Urinary bladder (tissue), 3 donors: ENCODE measurements at regions not wholly inside any gene's neighbourhood (a gene's known extent, or its start where the extent isn't known, plus 50 kb on each side); places are given as distances from the start of the nearest gene placed in this dataset.

ENCODE experiments used
- DNase-seq: peaks from one replicate; pipeline ENCODE4 v3.0.0-alpha.2; 2015; ENCODE audit errors: extremely low spot score
- H3K27ac ChIP-seq: one replicate; pipeline ENCODE4 v1.5.1; 2013; ENCODE audit warnings: low read depth, mild to moderate bottlenecking, moderate library complexity
- H3K36me3 ChIP-seq: one replicate; pipeline ENCODE4 v1.6.1; 2013; ENCODE audit warnings: mild to moderate bottlenecking, moderate library complexity; ENCODE audit not compliant: insufficient read depth
- H3K4me1 ChIP-seq: one replicate; pipeline ENCODE4 v1.6.1; 2013; ENCODE audit warnings: mild to moderate bottlenecking, moderate library complexity; ENCODE audit not compliant: insufficient read depth
- H3K4me3 ChIP-seq: one replicate; pipeline ENCODE4 v1.5.1; 2013; ENCODE audit warnings: low read depth, low read length
- whole genome bisulfite sequencing: extraction: QIAGEN DNeasy Blood & Tissue Kit; methylation state at CpG from one replicate; pipeline ENCODE4 v1.1.7; 2013; 5-methylcytosine and 5-hydroxymethylcytosine counted together
- donor health status: healthy with polysubstance abuse.
- donor health status: healthy.

DNA sequence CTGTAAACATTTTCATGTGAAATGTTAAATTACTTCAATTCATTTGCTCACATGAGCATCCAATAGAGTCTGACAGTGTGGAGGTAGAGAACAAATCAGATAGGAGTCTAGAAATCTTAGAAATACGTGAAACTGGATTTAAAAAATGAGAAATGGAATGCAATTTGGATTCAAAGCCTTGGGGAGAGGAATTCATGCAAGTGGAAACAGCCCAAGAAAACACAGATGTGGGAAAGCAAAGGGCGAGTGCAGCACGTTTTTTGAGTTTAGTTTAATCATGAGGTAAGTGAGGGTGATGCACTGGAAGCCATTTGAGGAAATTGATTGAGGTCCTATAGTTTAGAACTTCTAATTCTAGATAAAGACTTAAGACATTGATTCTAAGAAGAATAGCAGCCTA, 434.7 kb downstream of the C3orf38 start:
- Histone ChIP-seq H3K4me1 (no peaks in the 10 kb centered on the region), H3K27ac (no peak overlapping the region), H3K36me3 (no peaks in the 10 kb centered on the region), H3K4me3 (no peak overlapping the region)
- no peak for DNase-seq
- 81% methylated on average over 3 of the region's 3 CpGs for WGBS

DNA sequence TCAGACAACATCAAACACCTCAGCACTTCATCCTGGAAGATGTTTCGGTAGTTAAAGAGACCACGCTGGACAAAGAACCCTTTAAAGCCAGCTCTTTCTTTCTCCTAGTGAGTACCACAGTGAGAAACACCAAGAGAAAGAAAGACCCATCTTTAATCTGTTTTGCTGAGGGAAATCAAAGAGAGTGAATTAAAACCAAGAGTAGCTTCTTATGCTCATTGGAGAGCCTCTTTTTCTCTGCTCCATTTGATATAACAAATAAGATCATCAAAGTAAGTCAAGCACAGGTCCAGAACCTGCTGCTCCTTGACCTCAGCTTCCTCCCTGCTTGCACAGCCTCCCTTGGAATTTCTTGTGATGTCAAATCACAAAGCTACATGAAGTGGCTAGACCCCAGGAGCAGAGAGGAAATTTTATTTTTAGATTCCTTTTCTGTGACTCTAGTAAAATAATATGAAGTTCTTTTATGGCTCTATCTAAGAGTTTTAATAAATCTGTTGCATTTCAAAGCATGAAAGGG, 436.4 kb downstream of the C3orf38 start:
- no peak overlapping the region for H3K4me3 ChIP-seq
- no peaks in the 10 kb centered on the region for H3K36me3 ChIP-seq
- no peak for DNase-seq
- WGBS = 93% methylated on average over 2 of the region's 2 CpGs
- H3K27ac ChIP-seq = no peak overlapping the region
- H3K4me1 ChIP-seq = no peaks in the 10 kb centered on the region

DNA sequence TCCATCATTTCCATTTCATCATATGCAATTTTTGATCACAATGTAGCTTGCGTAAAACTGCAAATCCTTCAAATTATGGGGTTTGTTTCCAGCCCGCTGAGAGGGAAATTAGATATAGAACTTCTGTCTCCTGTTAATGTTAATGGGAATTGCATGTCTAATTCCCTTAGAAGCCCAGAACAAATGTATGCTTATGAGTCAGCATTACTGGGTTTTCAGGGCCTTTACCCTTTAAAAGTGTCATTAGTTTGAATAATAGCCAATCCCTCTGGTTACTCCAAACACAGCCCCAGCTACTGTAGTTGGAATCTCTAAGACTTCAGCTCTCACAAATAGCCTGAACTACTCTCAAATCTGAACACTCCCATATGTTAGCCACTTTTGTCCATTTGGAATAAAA, 439.4 kb downstream of the C3orf38 start:
- H3K36me3 ChIP-seq = no peaks in the 10 kb centered on the region
- 79% methylated on average over 2 of the region's 2 CpGs for WGBS
- H3K4me3 ChIP-seq = no peak overlapping the region
- H3K4me1 ChIP-seq = no peaks in the 10 kb centered on the region
- H3K27ac ChIP-seq = no peak overlapping the region
- DNase-seq = no peak

DNA sequence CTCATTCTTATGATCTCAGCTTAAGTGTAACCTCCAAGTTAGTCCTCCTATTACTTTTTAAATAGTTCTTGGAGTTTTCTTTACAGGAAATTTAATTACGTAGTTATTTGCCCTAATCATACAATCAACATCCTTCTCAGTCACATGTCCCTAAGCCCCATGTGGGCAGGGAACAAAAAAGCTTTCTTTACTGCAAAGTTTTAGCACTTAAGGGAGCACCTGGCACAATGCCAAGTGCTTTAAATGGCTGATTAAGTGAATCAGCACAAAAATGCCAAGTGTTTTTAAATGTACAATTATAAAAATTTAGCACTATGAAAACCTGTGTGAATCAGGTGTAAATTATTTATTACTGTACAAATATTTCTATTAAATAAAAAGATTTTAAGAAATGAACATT, 445.3 kb downstream of the C3orf38 start:
- 70% methylated on average over 1 of the region's 1 CpG for WGBS
- DNase-seq = no peak
- no peak overlapping the region for H3K4me3 ChIP-seq
- no peak overlapping the region for H3K27ac ChIP-seq
- H3K4me1 ChIP-seq = no peaks in the 10 kb centered on the region
- no peaks in the 10 kb centered on the region for H3K36me3 ChIP-seq

DNA sequence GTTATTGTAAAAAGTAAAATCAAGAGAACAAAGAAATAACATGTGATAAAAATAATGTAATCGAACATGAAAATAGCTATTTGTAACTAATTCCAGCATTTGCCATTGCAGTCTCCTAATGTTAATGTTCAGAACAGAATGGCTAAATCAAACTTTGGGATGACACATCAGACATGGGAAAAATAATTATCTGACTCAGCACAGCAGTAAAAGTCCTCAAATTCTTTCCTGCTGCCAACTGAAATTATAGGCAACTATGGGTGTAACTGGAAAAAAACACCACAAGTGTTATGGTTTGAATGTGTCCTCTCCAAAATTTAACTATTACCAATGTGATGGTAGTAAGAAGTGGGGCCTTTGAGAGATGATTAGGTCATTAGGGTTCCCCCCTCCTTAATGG, 446.7 kb downstream of the C3orf38 start:
- Histone ChIP-seq H3K4me1 (no peaks in the 10 kb centered on the region), H3K36me3 (no peaks in the 10 kb centered on the region), H3K27ac (no peak overlapping the region), H3K4me3 (no peak overlapping the region)
- no peak for DNase-seq
- WGBS = 93% methylated on average over 1 of the region's 1 CpG

DNA sequence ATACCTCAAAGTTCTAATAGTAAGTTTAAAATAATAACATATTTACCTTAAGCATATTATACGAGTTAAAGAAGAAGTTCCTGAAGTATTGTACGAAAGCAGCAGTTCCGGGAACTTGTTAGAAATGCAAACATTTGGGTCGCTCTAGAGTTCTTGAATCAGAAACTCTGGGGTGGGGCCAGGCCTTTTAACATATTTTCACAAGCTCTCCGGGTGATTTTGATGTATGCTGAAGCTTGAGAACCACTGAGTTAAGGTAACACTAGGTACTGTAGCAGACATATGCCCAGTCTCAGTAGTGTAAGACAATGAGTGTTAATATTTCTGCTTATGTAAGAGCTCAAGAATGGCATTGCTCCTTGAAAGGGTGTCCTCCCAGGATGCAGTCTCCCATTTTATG, 461.1 kb downstream of the C3orf38 start:
- no peaks in the 10 kb centered on the region for H3K4me1 ChIP-seq
- WGBS = 89% methylated on average over 5 of the region's 5 CpGs
- no peak overlapping the region for H3K27ac ChIP-seq
- no peak for DNase-seq
- H3K36me3 ChIP-seq = no peaks in the 10 kb centered on the region
- no peak overlapping the region for H3K4me3 ChIP-seq

DNA sequence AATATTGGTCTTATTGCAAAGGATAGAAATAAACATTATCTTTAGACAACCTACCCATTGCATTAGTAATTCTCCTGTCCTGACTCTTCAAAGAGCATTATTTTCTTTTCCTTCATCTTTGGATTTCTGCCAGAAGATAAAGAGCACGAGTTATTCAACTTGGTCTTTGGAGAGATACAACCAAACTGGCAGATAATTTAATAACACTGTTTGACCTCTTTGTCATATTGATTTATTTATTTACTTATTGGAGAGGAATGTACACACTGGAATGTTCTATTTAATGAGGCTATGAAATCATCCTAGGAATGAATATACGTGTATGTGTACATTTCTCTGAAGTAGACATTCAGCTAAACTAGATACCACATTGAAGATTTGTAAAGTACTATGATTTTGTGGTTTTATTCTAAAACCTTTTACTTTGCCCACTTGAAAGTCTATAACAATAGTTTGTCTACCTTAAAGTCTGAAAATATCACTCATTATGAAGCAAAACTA, 462.1 kb downstream of the C3orf38 start:
- 22% methylated on average over 2 of the region's 2 CpGs for WGBS
- Histone ChIP-seq H3K4me1 (no peaks in the 10 kb centered on the region), H3K27ac (no peak overlapping the region), H3K36me3 (no peaks in the 10 kb centered on the region), H3K4me3 (no peak overlapping the region)
- no peak for DNase-seq

DNA sequence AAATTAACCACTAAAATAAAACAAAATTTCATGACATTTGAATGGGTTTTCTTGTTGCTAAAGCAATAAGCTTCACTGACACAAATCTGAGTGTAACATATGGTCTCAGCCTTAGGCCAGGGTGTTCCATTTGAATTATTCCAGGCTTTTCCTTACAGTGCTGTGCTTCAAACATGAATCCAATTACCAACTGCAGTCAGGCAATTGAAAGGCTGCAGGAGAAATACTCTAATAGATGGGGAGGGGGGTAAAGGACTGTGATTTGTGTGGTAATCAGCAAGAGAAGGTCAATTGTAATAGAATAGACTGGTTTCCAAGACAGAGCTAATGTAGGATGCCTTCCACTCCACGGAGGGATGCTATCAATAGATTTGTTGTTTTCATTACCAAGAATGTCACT, 466.7 kb downstream of the C3orf38 start:
- Histone ChIP-seq H3K4me3 (no peak overlapping the region), H3K27ac (no peak overlapping the region), H3K36me3 (no peaks in the 10 kb centered on the region), H3K4me1 (no peaks in the 10 kb centered on the region)
- WGBS = 64% methylated on average over 1 of the region's 1 CpG
- no peak for DNase-seq

DNA sequence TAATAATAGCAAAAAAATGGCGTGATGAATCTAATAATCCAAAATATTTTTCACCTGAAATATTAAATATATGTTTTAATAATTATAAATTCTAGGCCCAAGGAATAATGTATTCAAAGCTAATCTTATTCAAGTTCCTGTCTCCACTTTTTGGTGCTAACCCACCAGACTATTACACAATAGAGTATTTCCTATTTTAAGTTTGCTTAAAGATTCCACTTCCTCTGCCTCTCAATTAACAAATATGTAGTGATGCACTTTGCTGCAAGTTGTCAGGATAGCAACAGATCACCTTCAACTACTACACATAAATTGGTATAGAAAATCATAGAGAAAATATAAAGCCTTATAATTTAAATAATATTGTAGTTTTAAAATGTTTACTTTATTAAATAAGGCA, 467.5 kb downstream of the C3orf38 start:
- 96% methylated on average over 1 of the region's 1 CpG for WGBS
- Histone ChIP-seq H3K4me3 (no peak overlapping the region), H3K4me1 (no peaks in the 10 kb centered on the region), H3K27ac (no peak overlapping the region), H3K36me3 (no peaks in the 10 kb centered on the region)
- DNase-seq = no peak

DNA sequence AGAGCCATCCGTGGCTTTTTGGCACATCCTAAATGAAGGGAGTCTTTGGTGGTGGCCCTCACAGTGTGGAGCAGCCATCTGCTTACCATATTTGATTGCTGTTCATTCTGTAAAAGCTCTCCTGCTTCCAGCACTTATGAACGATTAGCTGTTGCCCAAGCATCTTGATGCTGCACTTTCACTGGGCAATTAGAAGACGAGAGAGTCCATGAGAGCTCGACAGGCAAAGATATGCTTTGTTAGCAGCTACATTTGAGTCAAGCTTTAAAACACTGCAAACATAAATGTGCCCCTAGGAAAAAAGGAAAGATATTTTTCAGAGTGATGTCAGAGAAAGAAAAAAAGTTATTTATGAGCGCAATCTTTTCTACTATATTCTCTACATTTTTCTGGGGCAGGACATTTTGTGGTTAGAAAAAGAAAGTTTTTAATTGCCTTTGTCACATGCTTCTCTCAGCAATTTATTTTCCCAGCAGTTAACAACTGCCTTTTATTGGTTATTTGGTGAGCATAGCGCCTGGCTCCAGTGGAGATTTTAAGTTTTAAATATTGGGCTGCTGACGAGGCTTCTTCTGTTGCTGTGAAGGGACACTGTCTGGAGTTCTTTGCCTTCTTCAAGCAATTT, 468.4 kb downstream of the C3orf38 start:
- Histone ChIP-seq H3K27ac (no peak overlapping the region), H3K36me3 (no peaks in the 10 kb centered on the region), H3K4me1 (no peaks in the 10 kb centered on the region), H3K4me3 (no peak overlapping the region)
- WGBS = 68% methylated on average over 7 of the region's 7 CpGs
- no peak for DNase-seq

DNA sequence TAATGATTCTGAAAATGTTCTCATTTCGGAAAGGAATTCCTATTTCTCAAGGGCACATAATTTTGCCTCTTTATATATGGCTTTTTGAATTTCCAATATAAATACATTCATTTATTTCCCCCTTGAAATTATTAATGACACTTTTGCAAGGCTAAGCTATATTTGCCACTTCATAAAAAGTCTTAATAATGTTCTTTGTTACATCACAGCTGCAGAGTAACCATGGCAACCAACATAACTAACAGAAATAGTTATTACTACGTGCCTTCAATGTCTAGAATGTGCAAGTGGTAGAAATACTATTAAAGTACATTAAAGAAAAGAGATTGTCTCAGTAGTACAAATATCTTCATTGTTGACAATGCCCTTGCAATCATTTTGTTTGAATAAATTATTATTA, 471.8 kb downstream of the C3orf38 start:
- no peak overlapping the region for H3K4me3 ChIP-seq
- H3K27ac ChIP-seq = no peak overlapping the region
- no peaks in the 10 kb centered on the region for H3K4me1 ChIP-seq
- H3K36me3 ChIP-seq = no peaks in the 10 kb centered on the region
- WGBS = 81% methylated on average over 2 of the region's 2 CpGs
- DNase-seq = no peak

DNA sequence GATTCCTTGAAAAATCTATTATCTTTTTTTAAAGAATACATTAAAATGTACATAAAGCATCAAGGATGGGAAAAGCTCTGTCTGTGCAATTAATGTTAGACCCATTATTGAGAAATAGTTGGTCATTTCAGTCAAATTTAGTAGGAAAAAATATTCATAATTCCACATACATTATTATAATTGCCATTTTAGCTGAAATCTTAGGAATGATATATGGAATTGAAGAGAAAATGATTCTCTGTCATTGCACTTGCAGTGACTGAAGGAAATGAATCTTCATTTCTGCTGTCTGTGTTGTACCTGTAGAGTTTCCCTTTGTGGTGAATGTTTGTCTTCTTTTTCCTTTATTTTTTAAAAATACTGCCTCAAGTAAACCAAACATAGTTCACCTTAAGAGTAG, 473.9 kb downstream of the C3orf38 start:
- no peak for DNase-seq
- no peak overlapping the region for H3K27ac ChIP-seq
- no peaks in the 10 kb centered on the region for H3K36me3 ChIP-seq

DNA sequence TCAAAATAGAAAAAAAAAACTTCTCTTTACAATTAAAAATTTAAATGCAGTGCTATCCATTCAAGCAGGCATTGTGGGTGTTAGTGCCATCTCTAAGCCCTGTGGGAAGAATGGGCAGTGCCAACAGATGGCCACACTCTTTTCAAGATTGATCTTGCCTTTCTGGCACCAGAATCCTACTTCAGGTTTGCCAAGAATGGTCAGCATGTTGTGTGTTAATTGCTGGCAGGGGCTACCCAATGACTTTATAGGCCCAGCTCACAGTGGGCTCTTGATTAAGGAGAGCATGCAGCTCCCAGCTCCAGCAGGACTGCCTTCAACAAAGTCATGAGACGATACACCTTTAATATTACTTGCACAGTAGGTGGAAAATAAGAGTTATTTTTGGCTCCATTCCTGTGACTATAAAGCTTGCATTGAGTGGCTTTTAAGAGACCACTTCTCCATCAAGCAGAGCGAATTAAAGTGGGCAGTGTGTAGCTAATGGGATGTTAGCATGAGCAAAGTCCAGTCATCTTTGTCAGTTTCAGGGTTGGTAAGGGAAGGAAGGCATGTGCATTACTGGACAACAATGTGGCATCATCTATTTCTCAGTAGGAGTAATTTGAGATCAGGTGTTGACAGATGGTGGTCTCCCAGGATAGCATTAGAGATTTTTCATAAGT, 476.8 kb downstream of the C3orf38 start:
- Histone ChIP-seq H3K27ac (no peak overlapping the region), H3K4me3 (no peak overlapping the region), H3K36me3 (no peaks in the 10 kb centered on the region), H3K4me1 (no peaks in the 10 kb centered on the region)
- WGBS = 91% methylated on average over 2 of the region's 2 CpGs
- no peak for DNase-seq

More for the DNA sequence above, 473.9 kb downstream of the C3orf38 start:
- no peak overlapping the region for H3K4me3 ChIP-seq
- H3K4me1 ChIP-seq = no peaks in the 10 kb centered on the region

DNA sequence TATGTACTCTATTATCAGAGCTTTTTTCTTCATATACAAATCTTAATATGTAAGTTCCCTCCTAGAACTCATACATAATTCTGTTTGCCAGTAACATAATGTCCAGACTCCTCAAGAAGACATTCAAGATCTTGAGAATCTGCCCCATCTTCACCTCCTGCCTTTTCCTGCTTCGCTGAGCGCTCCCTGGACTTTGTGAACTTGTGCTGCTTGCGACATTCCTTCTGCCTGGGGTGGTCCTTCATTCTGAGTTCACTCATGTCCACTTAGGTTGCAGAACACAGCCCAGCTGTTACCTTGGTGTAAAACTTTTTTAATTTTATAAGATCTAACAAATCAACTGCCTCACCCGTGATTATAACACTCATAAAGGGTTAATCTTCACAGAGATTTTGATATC, 478.5 kb upstream of the EPHA3 start:
- H3K4me1 ChIP-seq = no peaks in the 10 kb centered on the region
- H3K36me3 ChIP-seq = no peaks in the 10 kb centered on the region
- no peak for DNase-seq
- H3K27ac ChIP-seq = no peak overlapping the region
- H3K4me3 ChIP-seq = no peak overlapping the region
- WGBS = 95% methylated on average over 4 of the region's 4 CpGs
